A549 (cell line): ENCODE measurements at regions not wholly inside any gene's neighbourhood (a gene's known extent, or its start where the extent isn't known, plus 50 kb on each side); places are given as distances from the start of the nearest gene placed in this dataset.

Experiments used
- CTCF ChIP-seq: fragments of >200 bp; sonication (Bioruptor Twin); formaldehyde crosslinking; IDR thresholded peaks from 3 replicates; pipeline ENCODE4 v1.5.1; 2016
- MYC ChIP-seq: IDR thresholded peaks from 2 replicates; pipeline ENCODE4 v1.6.1; 2012; ENCODE audit warnings: mild to moderate bottlenecking, inconsistent platforms, low read length, improper control_type of control experiment, borderline replicate concordance

- TF ChIP-seq MYC (no peak), CTCF (no peak)
Observed at GRCh38 chrY:8489880-8490630, 847.2 kb upstream of the TSPY4 start.
